BLaER1 (cell line): ENCODE measurements at regions not wholly inside any gene's neighbourhood (a gene's known extent, or its start where the extent isn't known, plus 50 kb on each side); places are given as distances from the start of the nearest gene placed in this dataset.

ENCODE experiments used
- H3K27ac ChIP-seq: shearing (Covaris generic); formaldehyde crosslinking; 2 replicates; pipeline ENCODE4 v1.8.1; 2022
- H3K27me3 ChIP-seq: shearing (Covaris generic); formaldehyde crosslinking; 2 replicates; pipeline ENCODE4 v1.8.1; 2022
- H3K36me3 ChIP-seq: shearing (Covaris generic); formaldehyde crosslinking; 2 replicates; pipeline ENCODE4 v1.8.1; 2022
- H3K4me1 ChIP-seq: shearing (Covaris generic); formaldehyde crosslinking; 2 replicates; pipeline ENCODE4 v1.8.1; 2022
- H3K4me2 ChIP-seq: shearing (Covaris generic); formaldehyde crosslinking; 2 replicates; pipeline ENCODE4 v1.8.1; 2022
- H3K4me3 ChIP-seq: shearing (Covaris generic); formaldehyde crosslinking; 2 replicates; pipeline ENCODE4 v1.8.1; 2022
- H3K9ac ChIP-seq: shearing (Covaris generic); formaldehyde crosslinking; 2 replicates; pipeline ENCODE4 v1.8.1; 2022
- H3K9me3 ChIP-seq: shearing (Covaris generic); formaldehyde crosslinking; 2 replicates; pipeline ENCODE4 v1.8.1; 2022
- H4K20me1 ChIP-seq: shearing (Covaris generic); formaldehyde crosslinking; 2 replicates; pipeline ENCODE4 v1.8.1; 2022
- Cebpa-rat ChIP-seq: shearing (Covaris generic); IDR thresholded peaks from 2 replicates; pipeline ENCODE4 v1.8.1; 2022

DNA sequence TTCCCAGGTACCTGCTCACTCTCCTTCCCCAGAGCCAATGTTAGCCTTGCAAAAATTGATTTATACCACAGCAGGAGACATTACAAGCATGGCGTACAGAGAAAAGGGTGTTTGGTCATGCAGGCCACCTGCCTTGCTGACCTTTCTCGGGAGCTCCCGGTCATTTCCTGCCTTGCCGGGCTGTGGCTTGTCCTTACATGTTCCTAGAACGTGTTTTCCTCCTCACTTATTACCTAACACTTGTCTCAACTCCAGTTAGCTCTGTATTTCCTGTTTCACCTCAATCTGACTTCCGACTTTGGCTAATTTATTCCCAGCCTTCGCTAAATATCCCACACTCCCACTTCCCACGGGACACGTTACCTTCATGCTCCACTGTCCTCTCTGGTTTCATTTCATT, 282.5 kb downstream of the ICE1 start:
- no peak overlapping the region for H3K4me2 ChIP-seq
- no peak for TF ChIP-seq Cebpa-rat

DNA sequence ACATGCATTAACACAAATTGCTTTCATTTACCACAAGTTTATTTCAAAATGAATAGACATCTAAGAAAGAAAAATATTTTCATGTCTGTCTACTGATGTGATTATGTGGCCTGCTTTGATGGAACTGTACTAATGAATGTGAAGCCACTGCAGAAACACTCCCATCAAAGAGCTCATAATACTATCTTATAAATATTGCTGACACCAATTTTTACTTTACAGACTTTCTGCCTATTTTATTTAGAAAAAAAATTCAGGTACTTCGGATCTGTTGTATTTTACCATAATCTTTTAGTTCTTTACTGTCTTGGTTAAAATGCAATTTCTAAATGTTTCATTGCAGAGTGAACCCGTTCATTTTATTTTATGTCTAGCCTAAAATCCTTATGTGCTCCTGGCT, 281.9 kb downstream of the ICE1 start:
- Histone ChIP-seq H3K9ac (no peak overlapping the region), H3K27me3 (no peaks in the 10 kb centered on the region), H3K4me1 (no peaks in the 10 kb centered on the region), H3K27ac (no peak overlapping the region), H3K36me3 (no peaks in the 10 kb centered on the region), H3K9me3 (no peaks in the 10 kb centered on the region), H4K20me1 (no peaks in the 10 kb centered on the region), H3K4me2 (no peak overlapping the region), H3K4me3 (no peak overlapping the region)
- TF ChIP-seq Cebpa-rat: no peak

More for the DNA sequence above, 282.5 kb downstream of the ICE1 start:
- H4K20me1 ChIP-seq: no peaks in the 10 kb centered on the region
- H3K27ac ChIP-seq: no peak overlapping the region
- H3K4me3 ChIP-seq: no peak overlapping the region
- no peaks in the 10 kb centered on the region for H3K4me1 ChIP-seq
- H3K9me3 ChIP-seq: no peaks in the 10 kb centered on the region
- H3K9ac ChIP-seq: no peak overlapping the region
- H3K27me3 ChIP-seq: no peaks in the 10 kb centered on the region
- H3K36me3 ChIP-seq: no peaks in the 10 kb centered on the region

GRCh38 chr5:5702934-5703333, 280.5 kb downstream of the ICE1 start:
- Histone ChIP-seq H3K4me2 (no peak overlapping the region), H3K4me1 (no peaks in the 10 kb centered on the region), H3K9me3 (no peaks in the 10 kb centered on the region), H3K27me3 (no peaks in the 10 kb centered on the region), H3K4me3 (no peak overlapping the region), H3K27ac (no peak overlapping the region), H4K20me1 (no peaks in the 10 kb centered on the region), H3K36me3 (no peaks in the 10 kb centered on the region), H3K9ac (no peak overlapping the region)
- TF ChIP-seq Cebpa-rat: no peak

DNA sequence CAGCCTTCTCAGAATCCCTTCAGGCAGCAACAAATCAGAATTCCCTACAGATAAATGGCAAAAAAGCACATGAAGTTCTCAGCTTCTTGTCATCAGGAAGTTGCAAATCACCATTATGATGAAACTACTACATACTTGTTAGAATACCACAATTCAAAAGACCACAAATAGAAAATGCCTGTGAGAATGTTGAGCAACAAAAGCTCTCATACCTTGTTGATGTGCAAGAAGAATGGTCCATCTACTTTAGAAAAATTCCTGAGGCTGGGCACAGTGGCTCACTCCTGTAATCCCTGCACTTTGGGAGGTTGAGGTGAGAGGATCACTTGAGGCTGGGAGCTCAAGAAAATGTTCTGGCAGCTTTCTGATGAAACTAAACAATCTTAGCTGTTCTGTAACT, 278.1 kb downstream of the ICE1 start:
- Histone ChIP-seq H3K4me1 (no peaks in the 10 kb centered on the region), H3K36me3 (no peaks in the 10 kb centered on the region), H3K27ac (no peak overlapping the region), H3K4me2 (no peak overlapping the region), H3K27me3 (no peaks in the 10 kb centered on the region), H4K20me1 (no peaks in the 10 kb centered on the region), H3K4me3 (no peak overlapping the region), H3K9me3 (no peaks in the 10 kb centered on the region), H3K9ac (no peak overlapping the region)
- TF ChIP-seq Cebpa-rat: no peak

GRCh38 chr5:5699062-5699461, 276.6 kb downstream of the ICE1 start:
- no peak overlapping the region for H3K4me2 ChIP-seq
- no peaks in the 10 kb centered on the region for H4K20me1 ChIP-seq
- H3K4me1 ChIP-seq: no peaks in the 10 kb centered on the region
- TF ChIP-seq Cebpa-rat: no peak
- H3K36me3 ChIP-seq: no peaks in the 10 kb centered on the region
- H3K4me3 ChIP-seq: no peak overlapping the region
- no peak overlapping the region for H3K27ac ChIP-seq
- H3K9ac ChIP-seq: no peak overlapping the region
- H3K9me3 ChIP-seq: no peaks in the 10 kb centered on the region
- no peaks in the 10 kb centered on the region for H3K27me3 ChIP-seq

- Histone ChIP-seq H3K4me3 (no peak overlapping the region), H3K27me3 (no peaks in the 10 kb centered on the region), H3K4me1 (no peaks in the 10 kb centered on the region), H3K27ac (no peak overlapping the region), H3K4me2 (no peak overlapping the region), H3K36me3 (no peaks in the 10 kb centered on the region), H3K9ac (no peak overlapping the region), H3K9me3 (no peaks in the 10 kb centered on the region), H4K20me1 (no peaks in the 10 kb centered on the region)
- TF ChIP-seq Cebpa-rat: no peak
Measured at GRCh38 chr5:5695266-5695665, 272.8 kb downstream of the ICE1 start.

- no peak overlapping the region for H3K27ac ChIP-seq
- no peaks in the 10 kb centered on the region for H4K20me1 ChIP-seq
- no peaks in the 10 kb centered on the region for H3K36me3 ChIP-seq
- H3K9me3 ChIP-seq: no peaks in the 10 kb centered on the region
- no peak overlapping the region for H3K9ac ChIP-seq
- peaks cover 7% of the 10 kb centered on the region; the same call in 1 of the 2 replicates for H3K4me1 ChIP-seq
- H3K4me3 ChIP-seq: no peak overlapping the region
- TF ChIP-seq Cebpa-rat: no peak
- H3K27me3 ChIP-seq: no peaks in the 10 kb centered on the region
- H3K4me2 ChIP-seq: no peak overlapping the region
Measured at GRCh38 chr5:5688925-5689310, 266.4 kb downstream of the ICE1 start.

DNA sequence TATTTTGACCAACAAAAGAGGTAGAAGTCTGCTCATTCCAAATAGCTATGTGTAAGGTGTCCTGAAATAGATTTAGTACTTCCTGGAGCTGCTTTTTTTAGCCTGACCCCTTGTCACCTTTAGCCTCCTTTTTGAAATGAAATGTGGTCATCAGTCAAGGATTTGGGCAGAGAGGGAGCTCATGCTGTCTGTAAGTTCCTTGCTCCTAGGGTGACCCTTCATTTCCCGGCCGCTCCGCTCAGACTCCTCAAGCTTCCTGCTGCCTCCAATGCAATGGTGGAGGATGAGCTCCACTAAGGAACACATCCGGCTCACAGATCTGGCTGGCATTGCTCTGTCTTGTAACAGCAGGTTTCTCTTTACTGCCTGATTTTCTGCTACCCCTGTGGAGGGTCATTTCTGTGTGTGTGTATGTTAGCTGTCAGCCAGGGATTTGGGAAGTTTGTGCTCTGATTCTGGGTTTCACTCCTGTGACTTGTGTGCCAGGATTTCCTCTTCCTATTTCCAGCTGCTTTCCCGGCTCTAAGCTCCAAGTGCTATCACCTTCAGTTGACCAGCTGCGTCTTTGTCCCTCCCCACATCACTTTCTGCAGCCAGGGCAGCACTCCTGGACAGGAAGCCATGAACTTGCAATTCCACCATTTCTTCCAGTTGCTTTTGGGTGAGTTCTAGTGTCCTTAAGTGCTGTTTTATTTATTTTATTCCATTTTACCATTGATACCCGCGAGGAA, 265.9 kb downstream of the ICE1 start:
- no peaks in the 10 kb centered on the region for H4K20me1 ChIP-seq
- no peak overlapping the region for H3K27ac ChIP-seq
- no peak for TF ChIP-seq Cebpa-rat
- no peaks in the 10 kb centered on the region for H3K27me3 ChIP-seq
- H3K9ac ChIP-seq: no peak overlapping the region
- no peaks in the 10 kb centered on the region for H3K9me3 ChIP-seq
- H3K4me3 ChIP-seq: no peak overlapping the region
- peaks cover 7% of the 10 kb centered on the region; the same call in 1 of the 2 replicates for H3K4me1 ChIP-seq
- H3K4me2 ChIP-seq: peak overlapping the region; percentile 22; the same call in 1 of the 2 replicates
- no peaks in the 10 kb centered on the region for H3K36me3 ChIP-seq

DNA sequence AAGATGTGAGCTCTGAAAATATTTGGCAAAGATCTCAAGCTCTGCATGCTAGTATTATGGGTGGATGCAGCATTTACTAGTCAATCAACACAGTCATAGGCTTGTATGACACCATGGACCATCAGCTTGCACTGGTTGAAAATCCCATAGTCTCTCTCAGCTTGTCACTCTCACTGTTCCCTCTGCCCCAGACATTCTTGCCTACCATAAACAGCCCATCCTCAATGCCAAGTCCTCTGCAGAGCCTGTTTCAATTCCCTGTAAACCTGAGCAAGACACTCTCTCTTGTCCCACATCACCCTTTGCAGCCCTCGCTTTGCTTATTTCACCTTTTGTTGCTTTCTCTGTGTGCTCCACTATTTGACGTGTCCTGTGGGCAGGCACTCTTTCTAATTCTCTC, 264.6 kb downstream of the ICE1 start:
- Histone ChIP-seq H3K9me3 (no peaks in the 10 kb centered on the region), H3K27ac (no peak overlapping the region), H3K9ac (no peak overlapping the region), H3K4me2 (no peak overlapping the region), H3K4me1 (peaks cover 7% of the 10 kb centered on the region; the same call in 1 of the 2 replicates), H3K4me3 (no peak overlapping the region), H4K20me1 (no peaks in the 10 kb centered on the region), H3K27me3 (no peaks in the 10 kb centered on the region), H3K36me3 (no peaks in the 10 kb centered on the region)
- no peak for TF ChIP-seq Cebpa-rat

DNA sequence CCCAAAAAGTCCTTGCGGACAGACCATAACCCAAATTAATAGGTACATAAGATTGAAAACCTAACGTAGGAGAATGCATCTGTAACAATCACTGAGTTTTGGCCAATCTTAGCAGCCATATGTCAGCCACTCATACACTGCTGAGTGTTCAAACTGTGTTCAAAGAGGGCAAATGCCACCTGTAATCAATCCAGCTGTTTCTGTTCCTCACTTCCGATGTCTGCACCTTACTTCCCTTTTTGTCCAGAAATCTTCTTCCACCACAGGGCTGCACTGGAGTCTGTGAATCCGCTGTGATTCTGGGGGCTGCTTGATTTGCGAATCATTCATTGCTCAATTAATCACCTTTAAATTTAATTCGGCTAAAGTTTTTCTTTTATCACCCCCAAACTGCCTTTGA, 263.9 kb downstream of the ICE1 start:
- Histone ChIP-seq H3K36me3 (no peaks in the 10 kb centered on the region), H4K20me1 (no peaks in the 10 kb centered on the region), H3K27me3 (no peaks in the 10 kb centered on the region), H3K9ac (no peak overlapping the region), H3K9me3 (no peaks in the 10 kb centered on the region), H3K4me3 (no peak overlapping the region), H3K27ac (no peak overlapping the region), H3K4me2 (no peak overlapping the region), H3K4me1 (peaks cover 7% of the 10 kb centered on the region; the same call in 1 of the 2 replicates)
- no peak for TF ChIP-seq Cebpa-rat

- no peak overlapping the region for H3K27ac ChIP-seq
- no peak overlapping the region for H3K9ac ChIP-seq
- no peaks in the 10 kb centered on the region for H3K9me3 ChIP-seq
- no peaks in the 10 kb centered on the region for H3K27me3 ChIP-seq
- no peak overlapping the region for H3K4me2 ChIP-seq
- no peak overlapping the region for H3K4me3 ChIP-seq
- no peaks in the 10 kb centered on the region for H3K36me3 ChIP-seq
- H4K20me1 ChIP-seq: no peaks in the 10 kb centered on the region
- TF ChIP-seq Cebpa-rat: no peak
- H3K4me1 ChIP-seq: peaks cover 7% of the 10 kb centered on the region; the same call in 1 of the 2 replicates
Measured at GRCh38 chr5:5685737-5686136, 263.3 kb downstream of the ICE1 start.
